HFFc6 (cell line): ENCODE measurements at regions not wholly inside any gene's neighbourhood (a gene's known extent, or its start where the extent isn't known, plus 50 kb on each side); places are given as distances from the start of the nearest gene placed in this dataset.

ENCODE experiments used
- DNase-seq: peaks from one replicate; pipeline ENCODE4 v3.0.0-alpha.2; 2018
- H3K27ac Mint-ChIP-seq: 2 replicates; pipeline ENCODE4 v1.8.0; 2020; ENCODE audit warnings: mild to moderate bottlenecking, mixed read lengths
- H3K27me3 Mint-ChIP-seq: 2 replicates; pipeline ENCODE4 v1.8.0; 2021; ENCODE audit warnings: mild to moderate bottlenecking, moderate library complexity, mixed read lengths; ENCODE audit not compliant: insufficient read depth
- H3K36me3 Mint-ChIP-seq: 2 replicates; pipeline ENCODE4 v1.8.0; 2021; ENCODE audit warnings: low read depth, mixed read lengths
- H3K4me1 Mint-ChIP-seq: 2 replicates; pipeline ENCODE4 v1.8.0; 2020; ENCODE audit warnings: low read depth, mixed read lengths
- H3K4me3 Mint-ChIP-seq: 2 replicates; pipeline ENCODE4 v1.8.0; 2020; ENCODE audit warnings: mild to moderate bottlenecking, moderate library complexity, mixed read lengths
- H3K9me3 Mint-ChIP-seq: 2 replicates; pipeline ENCODE4 v1.8.0; 2020; ENCODE audit warnings: mild to moderate bottlenecking, mixed read lengths
- TF ChIP-seq, protein P1 (sequence below): fragments of 200-600 bp; sonication (generic); IDR thresholded peaks from 2 replicates; pipeline ENCODE4 v1.5.0; 2021; ENCODE audit warnings: antibody characterized with exemption, mild to moderate bottlenecking

DNA sequence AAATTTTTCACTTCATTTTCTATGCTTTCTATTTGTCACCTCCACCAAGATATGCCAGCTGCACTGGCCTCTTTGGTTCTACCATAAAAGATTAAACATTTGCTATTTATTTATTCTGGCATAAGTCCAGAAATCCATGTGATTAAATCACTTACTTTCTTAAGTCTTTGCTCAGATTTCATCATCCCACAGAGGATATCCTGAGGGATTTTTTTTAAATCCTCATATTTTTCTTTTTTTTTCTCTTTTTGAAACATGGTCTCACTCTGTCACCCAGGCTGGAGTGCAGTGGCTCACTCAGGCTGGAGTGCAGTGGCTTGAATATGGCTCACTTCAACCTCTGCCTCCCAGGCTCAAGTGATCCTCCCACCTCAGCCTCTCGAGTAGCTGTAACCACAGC is 645.4 kb upstream of the ATXN7L3B start:
- Mint-ChIP-seq H3K27me3 (no peaks in the 10 kb centered on the region), H3K9me3 (peaks cover 26% of the 10 kb centered on the region; the same call in 1 of the 2 replicates), H3K4me3 (no peak overlapping the region), H3K36me3 (no peaks in the 10 kb centered on the region), H3K4me1 (no peaks in the 10 kb centered on the region), H3K27ac (no peak overlapping the region)
- TF ChIP-seq, protein P1, sequence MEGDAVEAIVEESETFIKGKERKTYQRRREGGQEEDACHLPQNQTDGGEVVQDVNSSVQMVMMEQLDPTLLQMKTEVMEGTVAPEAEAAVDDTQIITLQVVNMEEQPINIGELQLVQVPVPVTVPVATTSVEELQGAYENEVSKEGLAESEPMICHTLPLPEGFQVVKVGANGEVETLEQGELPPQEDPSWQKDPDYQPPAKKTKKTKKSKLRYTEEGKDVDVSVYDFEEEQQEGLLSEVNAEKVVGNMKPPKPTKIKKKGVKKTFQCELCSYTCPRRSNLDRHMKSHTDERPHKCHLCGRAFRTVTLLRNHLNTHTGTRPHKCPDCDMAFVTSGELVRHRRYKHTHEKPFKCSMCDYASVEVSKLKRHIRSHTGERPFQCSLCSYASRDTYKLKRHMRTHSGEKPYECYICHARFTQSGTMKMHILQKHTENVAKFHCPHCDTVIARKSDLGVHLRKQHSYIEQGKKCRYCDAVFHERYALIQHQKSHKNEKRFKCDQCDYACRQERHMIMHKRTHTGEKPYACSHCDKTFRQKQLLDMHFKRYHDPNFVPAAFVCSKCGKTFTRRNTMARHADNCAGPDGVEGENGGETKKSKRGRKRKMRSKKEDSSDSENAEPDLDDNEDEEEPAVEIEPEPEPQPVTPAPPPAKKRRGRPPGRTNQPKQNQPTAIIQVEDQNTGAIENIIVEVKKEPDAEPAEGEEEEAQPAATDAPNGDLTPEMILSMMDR, result no peak
- no peak for DNase-seq

DNA sequence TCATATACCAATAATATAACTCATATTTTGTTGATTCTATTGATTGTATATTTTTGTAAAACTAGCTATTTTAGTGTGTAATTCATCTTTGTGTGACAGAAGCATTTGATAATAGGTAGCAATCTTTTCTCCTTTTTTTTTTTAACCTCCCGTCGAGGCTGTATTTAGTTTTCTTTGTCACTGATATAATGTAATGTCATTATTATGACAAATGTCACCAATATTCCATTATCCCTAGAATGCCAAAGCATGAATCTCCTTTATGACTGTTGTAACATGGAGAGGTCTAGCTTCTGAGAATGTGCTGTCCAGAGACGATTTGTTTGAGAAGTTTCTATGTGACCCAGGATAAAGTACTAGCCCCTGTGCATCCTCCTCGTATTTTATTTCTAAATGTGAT is 639.0 kb upstream of the ATXN7L3B start:
- Mint-ChIP-seq H3K4me3 (no peak overlapping the region), H3K27me3 (no peaks in the 10 kb centered on the region), H3K9me3 (peaks cover 5% of the 10 kb centered on the region; the same call in 1 of the 2 replicates), H3K4me1 (no peaks in the 10 kb centered on the region), H3K27ac (no peak overlapping the region), H3K36me3 (no peaks in the 10 kb centered on the region)
- TF ChIP-seq, protein P1, result no peak
- DNase-seq, result no peak

DNA sequence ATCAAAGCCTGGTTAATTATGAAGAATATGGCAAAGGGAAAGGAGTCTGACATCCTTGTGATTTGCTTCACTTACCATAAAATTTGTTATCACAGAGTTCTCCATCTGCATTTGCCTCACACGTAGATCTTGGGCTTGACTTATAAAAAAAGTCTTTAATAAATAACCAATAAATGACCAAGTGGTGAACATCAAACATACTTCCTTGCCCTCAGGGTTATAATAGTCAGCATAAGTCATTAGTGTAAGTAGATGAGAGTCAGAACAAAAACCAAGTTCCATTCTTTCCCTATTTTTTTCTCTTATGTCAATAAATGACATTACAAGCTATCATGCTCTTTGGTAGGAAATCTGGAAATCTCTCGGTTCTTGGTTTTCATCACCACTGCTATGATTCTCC is 635.4 kb upstream of the ATXN7L3B start:
- H3K27ac Mint-ChIP-seq, result no peak overlapping the region

DNA sequence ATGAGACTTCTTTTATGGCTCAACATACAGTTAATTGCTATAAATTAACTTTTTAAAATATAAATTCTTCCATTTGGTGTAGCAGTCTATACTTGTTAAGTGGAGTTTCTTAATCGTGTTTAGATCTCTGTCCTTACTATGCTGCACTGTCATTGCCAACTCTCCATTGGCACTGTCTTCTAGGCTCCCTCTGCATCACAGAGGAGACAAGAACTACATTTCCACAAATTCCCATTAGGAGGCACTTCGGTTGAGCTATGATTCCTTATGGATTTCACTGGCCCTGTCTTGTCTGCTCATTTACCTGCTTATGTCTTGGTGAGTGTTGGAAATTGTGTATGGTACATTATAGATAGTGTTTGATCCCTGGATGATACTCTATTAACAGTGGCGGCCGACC is 630.9 kb upstream of the ATXN7L3B start:
- Mint-ChIP-seq H3K36me3 (no peaks in the 10 kb centered on the region), H3K27ac (no peak overlapping the region), H3K4me3 (no peak overlapping the region), H3K9me3 (peaks cover 9% of the 10 kb centered on the region), H3K4me1 (no peaks in the 10 kb centered on the region), H3K27me3 (no peaks in the 10 kb centered on the region)
- no peak for DNase-seq
- TF ChIP-seq, protein P1, result no peak

More for the DNA sequence above, 635.4 kb upstream of the ATXN7L3B start:
- no peak overlapping the region for H3K4me3 Mint-ChIP-seq
- DNase-seq, result no peak
- TF ChIP-seq, protein P1, result no peak
- H3K4me1 Mint-ChIP-seq, result no peaks in the 10 kb centered on the region
- 0 out of 2 replicates have a peak, but pooled peaks cover 7% of the 10 kb centered on the region for H3K9me3 Mint-ChIP-seq
- no peaks in the 10 kb centered on the region for H3K36me3 Mint-ChIP-seq
- H3K27me3 Mint-ChIP-seq, result no peaks in the 10 kb centered on the region

DNA sequence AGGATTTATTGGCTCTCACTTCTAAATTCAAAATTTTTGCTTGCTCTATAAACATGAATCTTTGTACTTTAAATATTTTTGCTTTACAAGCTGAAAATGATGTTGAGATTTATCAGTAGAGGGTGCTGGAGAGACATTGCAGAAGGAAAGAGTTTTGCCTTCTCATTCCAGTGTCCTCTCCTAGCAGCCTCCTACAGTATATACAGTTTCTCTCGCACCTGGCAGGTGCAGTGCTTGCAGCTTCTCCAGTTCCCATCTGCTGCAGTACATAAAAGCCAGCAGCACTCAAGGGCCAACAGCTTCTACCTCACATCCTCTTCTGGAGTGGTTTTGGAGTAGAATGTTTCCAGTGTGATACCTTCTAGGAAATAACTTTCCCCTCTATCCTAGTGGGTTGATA is 601.8 kb upstream of the ATXN7L3B start:
- Mint-ChIP-seq H3K27me3 (no peaks in the 10 kb centered on the region), H3K27ac (no peak overlapping the region), H3K9me3 (peaks cover 9% of the 10 kb centered on the region), H3K4me3 (no peak overlapping the region), H3K4me1 (no peaks in the 10 kb centered on the region), H3K36me3 (no peaks in the 10 kb centered on the region)
- TF ChIP-seq, protein P1, result no peak; the same call in 1 of the 2 replicates
- no peak for DNase-seq
